ENCODE measurements at regions not wholly inside any gene's neighbourhood (a gene's known extent, or its start where the extent isn't known, plus 50 kb on each side); places are given as distances from the start of the nearest gene placed in this dataset.

DNA sequence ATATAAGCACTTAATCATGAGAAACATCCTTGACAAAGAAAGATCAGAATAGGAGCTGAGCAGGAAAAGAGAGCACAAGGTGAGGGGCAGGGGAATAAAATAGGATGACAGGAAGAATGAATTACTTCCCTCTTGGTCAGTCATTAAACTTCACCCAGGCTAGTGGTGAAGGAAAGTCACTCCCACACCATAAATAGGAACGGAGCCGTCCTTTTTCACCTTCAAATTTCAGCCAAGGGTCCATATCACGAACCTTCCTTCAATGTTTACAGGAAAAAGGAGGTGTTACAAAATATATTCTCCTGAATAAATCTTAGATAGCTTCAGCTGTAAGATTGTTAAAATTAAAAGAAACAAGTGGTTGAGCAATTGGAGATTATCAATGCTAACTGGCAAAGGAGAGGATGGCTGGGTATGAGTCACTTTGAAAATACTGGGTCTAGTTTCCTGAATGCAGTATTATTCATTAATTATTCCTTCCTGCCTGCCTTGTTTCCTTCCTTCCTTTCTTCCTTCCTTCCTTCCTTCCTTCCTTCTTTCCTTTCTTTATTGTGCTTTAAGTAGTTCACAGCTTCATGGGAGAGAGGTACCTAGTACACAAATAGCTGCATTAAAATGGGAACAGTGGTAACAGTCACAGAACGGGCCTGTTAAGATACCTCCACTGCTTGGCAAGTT is 292.3 kb upstream of the ID2 start:
- H3K4me1 ChIP-seq: no peaks in the 10 kb centered on the region
- 67 to 77% methylated on average over 4 of the region's 4 CpGs for WGBS, 2 donors
- intact Hi-C loops (cut with DNase I): no loop called here
- H3K36me3 ChIP-seq: no peaks in the 10 kb centered on the region
- H3K9me3 ChIP-seq: no peaks in the 10 kb centered on the region
- H3K27me3 ChIP-seq: no peaks in the 10 kb centered on the region
- H3K4me3 ChIP-seq (replicated peaks in 1 of 3): no peak overlapping the region
- no peak for TF ChIP-seq POLR2A (IDR thresholded peaks at IDR 0.05)
- no peak for DNase-seq
- no peak overlapping the region for H3K27ac ChIP-seq

DNA sequence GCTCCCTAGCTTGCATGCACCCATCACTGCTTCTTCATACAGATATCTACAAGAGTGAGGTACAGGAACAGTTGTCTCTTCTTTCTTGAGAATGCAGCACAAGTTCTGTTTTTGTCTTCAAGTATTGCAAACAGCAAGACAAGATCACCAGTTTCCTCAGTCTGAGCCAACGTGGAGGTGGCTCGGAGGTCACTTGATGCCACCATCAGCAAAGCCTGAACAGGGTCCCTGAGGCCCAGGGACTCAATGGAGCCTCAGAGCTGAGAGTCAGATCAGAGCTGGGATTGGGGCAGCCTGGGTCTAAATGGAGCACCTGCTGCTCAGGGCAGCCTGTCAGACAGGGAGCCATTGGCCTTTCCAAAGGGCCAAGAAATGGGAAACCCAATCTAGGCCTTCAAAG is 290.7 kb upstream of the ID2 start:
- Histone ChIP-seq H3K27ac (no peak overlapping the region), H3K36me3 (no peaks in the 10 kb centered on the region), H3K9me3 (no peaks in the 10 kb centered on the region), H3K4me3 (replicated peaks in 1 of 3) (no peak overlapping the region), H3K27me3 (no peaks in the 10 kb centered on the region), H3K4me1 (no peaks in the 10 kb centered on the region)
- intact Hi-C loops (cut with DNase I): no loop called here
- DNase-seq: no peak
- no peak for TF ChIP-seq POLR2A (IDR thresholded peaks at IDR 0.05)
- TF ChIP-seq, protein P1, sequence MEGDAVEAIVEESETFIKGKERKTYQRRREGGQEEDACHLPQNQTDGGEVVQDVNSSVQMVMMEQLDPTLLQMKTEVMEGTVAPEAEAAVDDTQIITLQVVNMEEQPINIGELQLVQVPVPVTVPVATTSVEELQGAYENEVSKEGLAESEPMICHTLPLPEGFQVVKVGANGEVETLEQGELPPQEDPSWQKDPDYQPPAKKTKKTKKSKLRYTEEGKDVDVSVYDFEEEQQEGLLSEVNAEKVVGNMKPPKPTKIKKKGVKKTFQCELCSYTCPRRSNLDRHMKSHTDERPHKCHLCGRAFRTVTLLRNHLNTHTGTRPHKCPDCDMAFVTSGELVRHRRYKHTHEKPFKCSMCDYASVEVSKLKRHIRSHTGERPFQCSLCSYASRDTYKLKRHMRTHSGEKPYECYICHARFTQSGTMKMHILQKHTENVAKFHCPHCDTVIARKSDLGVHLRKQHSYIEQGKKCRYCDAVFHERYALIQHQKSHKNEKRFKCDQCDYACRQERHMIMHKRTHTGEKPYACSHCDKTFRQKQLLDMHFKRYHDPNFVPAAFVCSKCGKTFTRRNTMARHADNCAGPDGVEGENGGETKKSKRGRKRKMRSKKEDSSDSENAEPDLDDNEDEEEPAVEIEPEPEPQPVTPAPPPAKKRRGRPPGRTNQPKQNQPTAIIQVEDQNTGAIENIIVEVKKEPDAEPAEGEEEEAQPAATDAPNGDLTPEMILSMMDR (IDR thresholded peaks at IDR 0.05): no peak
- WGBS, 2 donors: 91 to 100% methylated on average over 2 of the region's 2 CpGs

DNA sequence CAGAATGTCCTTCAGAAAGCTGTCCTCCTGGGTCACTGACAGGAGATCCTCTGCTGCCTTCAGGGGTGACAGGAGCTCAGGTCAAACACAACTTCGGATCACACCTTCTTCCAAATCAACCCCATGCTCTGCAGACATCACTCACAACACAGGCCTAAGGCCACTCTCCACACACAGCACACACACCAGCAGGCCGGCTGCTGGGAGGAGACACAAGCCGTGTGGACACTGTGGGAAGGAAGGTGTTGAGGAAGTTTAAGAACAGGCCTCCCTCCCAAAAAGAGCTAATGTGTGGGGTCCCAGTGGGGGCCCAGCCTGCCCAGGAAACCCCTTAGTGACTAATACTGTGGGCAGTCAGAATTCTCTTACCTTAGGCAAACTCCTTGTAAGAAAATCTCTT is 290.3 kb upstream of the ID2 start:
- intact Hi-C loops (cut with DNase I): no loop called here

DNA sequence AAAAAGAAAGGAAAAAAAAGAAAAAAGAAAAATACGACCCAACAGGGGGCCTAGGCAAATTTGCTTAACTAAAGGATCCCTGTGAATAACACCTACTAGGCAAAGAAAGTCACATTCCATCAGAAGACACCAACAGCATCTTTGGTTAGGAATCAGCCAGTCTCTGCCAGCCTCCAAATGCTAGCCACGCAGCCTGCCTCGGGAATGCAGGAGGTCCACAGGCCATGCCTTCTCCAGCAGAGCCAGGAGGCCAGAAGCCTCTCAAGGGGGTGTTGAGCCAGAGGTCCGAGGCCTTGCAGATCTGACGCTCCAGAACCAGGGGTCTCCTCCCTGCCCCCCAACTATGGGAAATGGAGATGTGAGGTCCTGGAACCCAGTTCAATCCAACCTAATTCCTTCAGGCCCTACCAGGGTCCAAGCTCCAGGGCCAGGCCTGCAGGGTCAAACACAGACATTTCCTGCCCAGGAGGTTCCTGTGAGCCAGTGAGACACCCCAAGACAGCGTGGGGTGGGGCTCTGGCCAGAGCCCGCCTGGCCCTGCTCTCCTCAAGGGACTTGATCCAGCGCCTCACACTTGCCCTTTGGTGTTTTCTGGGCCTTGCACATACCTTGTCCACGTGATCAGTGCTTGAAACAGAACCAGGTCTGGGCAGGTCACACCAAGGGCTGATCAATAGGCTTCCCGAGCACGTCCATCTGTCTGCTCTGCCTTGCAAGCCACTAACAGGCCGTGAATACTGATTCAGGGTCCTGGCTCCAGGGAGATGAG is 289.6 kb upstream of the ID2 start:
- Histone ChIP-seq H3K4me3 (replicated peaks in 1 of 3) (no peak overlapping the region), H3K36me3 (no peaks in the 10 kb centered on the region), H3K9me3 (no peaks in the 10 kb centered on the region), H3K27me3 (no peaks in the 10 kb centered on the region), H3K4me1 (no peaks in the 10 kb centered on the region), H3K27ac (no peak overlapping the region)
- no peak for DNase-seq
- intact Hi-C loops (cut with DNase I): no loop called here
- no peak for TF ChIP-seq POLR2A (IDR thresholded peaks at IDR 0.05)
- TF ChIP-seq, protein P1 (IDR thresholded peaks at IDR 0.05): no peak
- WGBS, 2 donors: 91 to 99% methylated on average over 7 to 12 of the region's 12 CpGs

More for the DNA sequence above, 290.3 kb upstream of the ID2 start:
- TF ChIP-seq, protein P1 (IDR thresholded peaks at IDR 0.05): no peak
- TF ChIP-seq POLR2A (IDR thresholded peaks at IDR 0.05): no peak
- no peaks in the 10 kb centered on the region for H3K27me3 ChIP-seq
- no peaks in the 10 kb centered on the region for H3K36me3 ChIP-seq
- no peak overlapping the region for H3K4me3 ChIP-seq (replicated peaks in 1 of 3)
- WGBS, 2 donors: 89 to 92% methylated on average over 2 to 3 of the region's 3 CpGs
- H3K9me3 ChIP-seq: no peaks in the 10 kb centered on the region
- no peaks in the 10 kb centered on the region for H3K4me1 ChIP-seq
- H3K27ac ChIP-seq: no peak overlapping the region
- no peak for DNase-seq

DNA sequence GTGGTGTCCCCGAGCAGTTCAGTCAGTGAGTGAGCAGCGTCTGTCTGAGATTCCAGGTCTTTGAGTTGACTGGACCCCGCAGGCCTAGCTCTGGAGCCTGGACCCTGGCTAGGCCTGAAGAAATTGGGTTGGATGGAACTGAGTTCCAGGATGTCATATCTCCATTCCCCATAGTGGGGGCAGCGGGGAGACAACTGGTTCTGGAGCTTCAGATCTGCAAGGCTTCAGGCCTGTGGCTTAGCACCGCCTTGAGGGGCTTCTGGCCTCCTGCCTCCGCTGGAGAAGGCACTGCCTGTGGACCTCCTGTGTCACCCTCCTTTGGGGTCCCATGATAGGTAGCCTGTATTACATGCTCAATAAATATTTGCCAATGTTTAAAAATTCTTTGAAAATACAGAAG is 288.4 kb upstream of the ID2 start:
- H3K4me1 ChIP-seq: no peaks in the 10 kb centered on the region
- no peak for DNase-seq
- TF ChIP-seq POLR2A (IDR thresholded peaks at IDR 0.05): no peak
- TF ChIP-seq, protein P1 (IDR thresholded peaks at IDR 0.05): no peak

More for the DNA sequence above, 288.4 kb upstream of the ID2 start:
- H3K36me3 ChIP-seq: no peaks in the 10 kb centered on the region
- no peak overlapping the region for H3K27ac ChIP-seq
- no peak overlapping the region for H3K4me3 ChIP-seq (replicated peaks in 1 of 3)
- intact Hi-C loops (cut with DNase I): no loop called here
- WGBS, 2 donors: 97% methylated on average over 5 to 6 of the region's 6 CpGs
- H3K9me3 ChIP-seq: no peaks in the 10 kb centered on the region
- H3K27me3 ChIP-seq: no peaks in the 10 kb centered on the region
